GM19324 (cell line): ENCODE measurements at regions not wholly inside any gene's neighbourhood (a gene's known extent, or its start where the extent isn't known, plus 50 kb on each side); places are given as distances from the start of the nearest gene placed in this dataset.

Experiments
- ATAC-seq: cut with Tn5 transposase; IDR thresholded peaks from one replicate; pipeline ENCODE4 v1.9.1; 2021; ENCODE audit warnings: mild to moderate bottlenecking, moderate library complexity; ENCODE audit not compliant: unreplicated experiment, low FRiP score

DNA sequence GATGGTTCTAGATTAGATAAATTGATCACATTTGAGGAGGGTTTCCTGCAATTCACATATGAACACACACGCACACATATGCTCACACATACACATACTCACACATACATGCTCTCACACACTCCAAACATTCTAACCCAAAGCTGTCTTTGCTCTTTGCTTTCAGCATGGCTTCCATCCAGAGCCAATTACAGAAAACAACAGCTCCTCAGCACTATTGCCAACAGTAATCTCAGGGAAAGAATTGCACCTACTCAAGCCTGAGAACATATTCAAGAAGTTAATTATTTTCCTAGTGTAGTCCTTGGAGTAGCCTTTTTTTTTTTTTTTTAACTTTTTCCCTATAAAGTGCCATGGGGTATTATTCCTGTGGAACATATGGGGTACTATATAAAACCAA is 246.9 kb upstream of the PARD3B start:
- ATAC-seq = no peak

DNA sequence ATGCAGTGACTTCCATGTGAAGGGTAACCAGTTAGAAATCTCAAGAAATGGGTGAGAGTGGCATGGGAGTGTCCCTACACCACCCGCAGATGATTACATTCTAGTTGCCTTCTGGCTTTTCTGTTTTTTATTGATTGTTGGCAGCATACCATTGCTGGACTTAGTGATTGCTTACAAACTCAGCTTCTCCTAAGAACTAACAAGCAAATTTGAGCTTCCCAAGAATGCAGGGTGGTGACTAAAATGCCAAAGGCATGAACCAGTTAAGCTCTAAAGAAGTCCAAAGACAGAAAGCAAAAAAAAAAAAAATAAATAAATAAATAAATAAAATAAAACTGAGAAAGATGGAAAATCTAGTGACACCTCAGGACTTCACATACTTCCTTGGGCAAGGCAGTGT is 245.5 kb upstream of the PARD3B start:
- ATAC-seq = no peak

DNA sequence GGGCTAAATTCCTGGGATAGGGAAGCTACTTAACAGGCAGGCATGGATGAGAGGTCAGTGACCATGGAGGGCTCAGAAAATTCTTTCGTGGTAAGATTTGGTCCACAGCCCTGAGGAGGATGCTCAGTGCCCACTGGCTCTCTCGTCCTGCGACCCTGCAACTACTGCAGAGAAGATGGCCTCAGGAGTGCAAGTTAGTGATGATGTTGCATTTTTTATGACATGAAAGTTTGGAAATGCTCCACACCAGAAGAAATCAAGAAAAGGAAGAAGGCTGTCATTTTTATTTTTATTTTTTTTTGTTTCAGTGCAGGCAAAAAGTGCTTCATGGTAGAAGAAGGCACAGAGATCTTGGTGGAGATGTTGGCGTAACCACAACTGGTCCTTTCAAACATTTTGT is 238.6 kb upstream of the PARD3B start:
- no peak for ATAC-seq

DNA sequence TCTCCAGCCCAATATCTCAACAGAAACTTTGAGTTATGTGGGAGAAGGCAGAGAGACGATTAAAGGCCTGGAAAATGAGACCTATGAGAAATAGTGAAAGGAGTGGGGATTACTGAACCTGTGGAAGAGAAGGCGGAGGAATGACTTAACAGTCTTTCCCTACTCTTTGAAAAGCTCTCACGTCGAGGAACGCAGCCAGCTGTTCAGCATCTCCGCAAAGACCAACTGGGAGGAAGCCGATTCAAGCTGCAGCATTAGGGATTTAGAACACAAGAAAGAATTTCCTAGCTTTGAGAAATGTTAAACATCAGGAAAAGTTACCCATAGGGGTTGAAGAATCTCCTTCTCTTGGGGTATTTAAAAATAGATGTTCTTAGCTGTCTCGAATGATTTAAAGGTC is 233.2 kb upstream of the PARD3B start:
- no peak for ATAC-seq

DNA sequence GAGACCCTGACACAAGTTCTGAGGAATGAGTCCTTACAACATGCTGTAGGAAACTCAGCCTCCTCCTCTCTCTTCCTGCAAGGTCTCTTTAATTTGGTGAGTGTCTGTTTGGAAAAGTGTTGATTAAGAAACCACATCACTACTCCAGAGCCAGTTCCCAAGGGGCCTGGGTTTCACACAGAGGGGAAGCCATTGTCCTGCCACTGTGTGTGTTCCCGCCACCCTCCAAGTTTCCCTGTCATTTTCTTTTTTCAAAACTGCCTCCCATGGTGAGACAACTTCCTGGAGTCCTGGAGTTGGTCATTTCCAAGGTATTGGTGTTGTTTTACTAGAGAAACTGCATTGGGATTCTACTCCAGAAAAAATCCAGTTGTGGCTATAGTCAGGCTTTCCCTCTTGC is 232.0 kb upstream of the PARD3B start:
- no peak for ATAC-seq

DNA sequence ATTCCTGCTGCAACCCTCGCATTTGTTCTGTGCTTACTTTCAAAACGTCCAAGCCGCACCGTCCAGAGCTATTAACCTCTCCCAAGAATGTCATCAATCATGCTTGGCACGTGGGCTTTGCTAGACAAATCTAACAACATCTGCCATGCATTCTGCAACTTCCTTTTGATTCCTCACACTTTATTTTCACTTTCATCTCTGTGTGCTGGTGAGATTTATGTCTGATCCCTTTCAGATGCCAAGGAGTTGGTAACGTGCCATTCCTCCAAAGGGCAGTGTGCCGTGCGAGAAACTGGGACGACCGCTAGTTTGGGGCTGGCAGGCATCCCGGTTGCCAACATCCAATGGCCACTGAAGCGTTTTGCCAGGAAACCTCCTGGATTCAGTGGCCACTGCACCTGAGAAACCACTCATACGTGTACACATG is 230.0 kb upstream of the PARD3B start:
- no peak for ATAC-seq

DNA sequence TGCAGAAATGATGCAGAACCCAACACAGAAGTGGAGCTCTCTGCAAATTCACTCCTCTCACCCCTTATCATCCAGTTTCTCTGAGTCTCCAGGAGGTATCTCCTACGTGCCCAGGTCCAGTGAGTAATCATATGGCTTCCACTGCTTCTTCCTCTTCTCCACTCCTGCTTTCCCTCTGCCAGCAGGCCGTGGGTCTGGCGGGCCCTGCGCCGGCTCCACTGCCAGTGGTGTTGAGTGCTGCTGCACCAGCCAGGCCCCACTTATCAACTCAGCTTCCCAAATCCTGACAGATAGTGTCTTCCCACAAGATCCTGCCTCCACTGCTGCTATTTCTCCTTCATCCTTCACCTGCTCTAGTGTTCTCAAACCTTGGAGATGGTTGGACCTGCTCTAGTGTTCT is 227.6 kb upstream of the PARD3B start:
- no peak for ATAC-seq

GRCh38 chr2:204321027-204321800 is 224.1 kb upstream of the PARD3B start:
- ATAC-seq = no peak

DNA sequence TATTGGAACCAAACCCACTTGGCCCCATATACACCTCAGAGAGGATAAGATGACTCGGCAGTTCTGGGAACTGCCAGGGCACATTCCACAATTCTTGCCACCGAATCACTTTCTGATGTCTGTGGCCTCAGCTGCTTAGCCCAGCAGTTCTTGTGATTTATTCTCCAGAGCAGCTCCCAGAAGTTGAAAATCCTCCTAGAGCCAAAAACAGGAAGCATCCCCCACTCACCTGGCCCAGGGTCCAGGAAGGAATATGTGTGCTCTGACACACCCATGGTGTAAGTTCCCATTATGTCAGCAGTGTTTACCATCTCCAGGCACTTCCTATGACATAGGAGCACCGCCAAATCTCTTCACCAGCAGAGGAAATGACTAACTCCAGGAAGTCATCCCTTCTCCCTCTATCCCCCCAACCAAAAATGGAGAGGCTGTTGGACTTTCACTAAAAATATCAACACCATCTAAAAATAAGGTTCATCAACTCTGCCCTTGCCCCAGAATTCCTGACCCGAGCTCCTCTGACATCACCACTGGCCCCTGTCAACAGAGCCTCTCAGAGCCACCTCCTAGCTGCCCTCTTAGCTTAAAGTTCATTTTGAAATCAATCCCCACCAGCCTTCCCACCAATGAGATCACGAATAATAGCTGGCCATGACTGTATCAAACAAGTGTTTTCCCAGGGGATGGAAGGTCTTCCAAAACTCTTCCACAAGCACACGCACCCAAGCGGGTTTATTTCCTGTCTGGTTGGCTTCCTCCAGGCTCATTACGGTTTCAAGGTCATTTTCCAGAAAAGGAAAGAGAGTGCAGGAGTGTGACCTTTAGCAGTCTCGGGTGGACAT is 223.1 kb upstream of the PARD3B start:
- ATAC-seq = no peak

DNA sequence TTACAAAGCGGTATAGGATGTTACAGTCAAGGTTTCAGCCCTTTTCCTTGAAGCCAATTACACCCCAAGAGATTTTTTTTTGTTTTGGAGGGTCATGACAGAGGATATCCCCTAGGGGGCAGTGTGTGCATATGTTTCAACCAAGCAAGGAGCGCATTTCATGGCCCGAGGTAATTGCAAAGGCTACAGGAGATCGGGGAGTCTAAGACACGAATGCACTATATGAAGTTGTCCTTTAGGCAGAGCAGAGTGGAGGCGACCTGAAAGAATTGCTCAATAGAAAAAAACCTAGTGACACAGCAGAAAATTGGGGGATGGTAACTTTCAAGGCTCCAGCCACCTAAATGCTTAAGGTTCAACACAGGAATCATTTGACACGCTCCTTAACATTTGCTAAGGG is 219.8 kb upstream of the PARD3B start:
- ATAC-seq = peak; percentile 68

GRCh38 chr2:204328373-204328772 is 216.9 kb upstream of the PARD3B start:
- ATAC-seq = no peak

DNA sequence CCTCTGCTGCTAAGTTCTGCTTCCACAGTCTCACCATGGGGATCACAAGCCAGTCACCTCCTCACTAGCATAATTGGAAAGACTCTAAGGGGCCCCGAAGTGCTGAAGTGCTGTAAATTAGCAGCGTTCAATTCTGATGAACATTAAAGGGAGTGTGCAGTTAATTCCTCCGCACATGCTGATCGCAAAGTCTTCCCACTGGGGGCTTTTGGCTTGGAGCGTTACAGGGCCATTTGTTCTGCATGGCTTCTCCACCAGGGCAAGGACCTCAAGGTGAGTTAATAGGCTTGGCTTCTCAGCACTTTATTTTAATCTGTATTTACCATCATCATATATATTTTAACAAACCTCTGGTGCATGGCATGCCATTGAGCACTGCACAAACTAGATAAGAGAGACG is 216.3 kb upstream of the PARD3B start:
- no peak for ATAC-seq

DNA sequence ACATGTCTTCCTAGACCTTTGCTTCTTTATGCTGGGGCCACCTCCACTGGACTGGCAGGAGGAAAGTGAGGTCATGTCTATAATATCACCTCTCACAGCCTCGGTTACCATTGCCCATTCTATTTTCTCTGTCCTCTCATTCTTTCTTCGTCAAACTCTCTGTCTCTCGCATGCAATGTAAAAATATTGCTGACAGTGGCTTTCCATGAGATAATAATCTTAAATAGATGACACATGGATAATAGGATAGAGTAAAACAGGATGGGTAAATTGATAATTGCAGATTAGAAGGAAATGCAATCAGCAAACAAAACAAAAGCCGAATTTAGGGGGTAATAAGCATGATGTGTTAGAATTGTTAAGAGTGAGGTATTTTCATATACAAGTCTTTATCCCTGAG is 215.7 kb upstream of the PARD3B start:
- ATAC-seq = no peak

- no peak for ATAC-seq
These were observed 214.1 kb upstream of the PARD3B start for GRCh38 chr2:204331180-204331579.

DNA sequence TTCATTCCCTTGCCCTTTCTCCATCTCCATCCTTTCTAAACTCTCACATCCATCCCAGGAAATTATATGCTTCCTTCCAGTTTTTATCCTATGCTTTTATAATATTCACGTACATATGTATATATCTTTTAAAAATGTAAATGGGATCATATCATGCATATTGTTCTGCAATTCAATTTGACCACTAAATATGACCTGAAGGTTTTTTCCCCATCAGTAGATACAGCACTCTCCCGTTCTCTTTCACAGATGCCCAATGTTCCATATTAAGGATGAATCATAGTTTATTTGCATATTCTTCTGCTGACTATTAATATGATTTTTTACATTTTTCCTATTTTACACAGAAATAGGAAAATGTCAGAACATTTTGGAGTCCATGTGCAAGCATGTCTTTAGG is 213.3 kb upstream of the PARD3B start:
- ATAC-seq = no peak

DNA sequence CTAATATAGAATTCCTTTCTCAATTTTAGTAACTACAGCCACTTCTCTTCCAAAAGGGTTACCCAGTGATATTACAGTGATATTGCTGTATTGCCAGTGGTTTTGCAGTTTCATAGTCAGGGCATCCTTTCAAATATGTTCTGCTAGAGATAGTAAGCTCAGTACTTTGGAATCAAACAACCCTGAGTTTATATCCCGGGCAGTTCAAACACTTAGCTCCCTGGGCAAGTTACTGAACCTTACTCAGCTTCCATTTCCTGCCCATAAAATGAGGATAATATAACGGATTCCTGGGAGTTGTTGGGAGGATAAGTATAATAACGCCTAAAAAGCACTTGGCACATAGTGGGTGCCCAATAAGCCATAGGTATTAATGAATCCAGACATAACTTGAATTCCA is 212.6 kb upstream of the PARD3B start:
- no peak for ATAC-seq

DNA sequence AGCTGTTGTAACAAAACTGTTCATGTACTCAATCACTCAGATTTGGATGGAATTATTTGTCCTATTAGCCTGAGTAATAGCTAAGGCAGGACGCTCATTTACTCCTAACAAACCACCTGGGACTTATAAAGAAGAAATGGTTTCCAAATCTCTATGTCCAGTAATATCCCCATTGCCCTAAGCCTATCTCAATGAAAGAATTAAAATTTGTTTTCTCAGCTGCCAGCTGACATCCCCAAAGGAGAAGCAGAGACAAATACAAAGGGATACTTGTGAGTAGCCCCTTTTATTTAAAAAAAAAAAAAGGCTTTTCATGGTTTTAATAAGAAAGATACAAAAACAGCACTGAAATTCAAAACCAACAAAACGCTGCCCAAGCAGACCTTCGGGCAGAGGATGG is 211.4 kb upstream of the PARD3B start:
- ATAC-seq = no peak

DNA sequence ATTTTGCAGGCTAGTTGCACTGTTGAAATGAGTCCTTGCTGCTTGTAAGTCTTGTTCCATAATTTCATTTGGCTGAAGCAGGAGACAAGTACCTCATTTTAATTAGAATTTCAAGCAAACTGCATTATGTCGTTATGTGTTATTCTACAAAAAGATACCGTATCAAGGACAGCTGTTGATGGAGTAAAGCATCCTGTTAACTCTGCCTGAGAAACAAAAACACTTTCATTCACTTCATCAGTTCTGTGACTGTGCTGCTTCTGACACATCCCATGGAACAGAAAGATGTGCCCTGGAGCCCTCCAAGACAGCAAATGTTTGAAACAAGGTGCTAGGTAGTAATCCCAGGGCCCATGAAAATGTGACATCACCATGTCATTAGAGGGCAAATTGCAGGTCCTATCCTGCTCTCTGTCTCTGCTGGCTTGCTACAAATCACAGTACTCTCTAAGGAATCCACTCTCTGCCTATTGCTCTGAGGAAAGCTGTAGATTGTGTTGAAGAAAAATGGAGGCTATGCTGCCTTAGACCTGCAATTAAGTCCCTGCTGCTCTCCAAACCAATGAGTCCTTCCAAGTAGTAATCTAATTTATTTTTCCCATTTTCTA is 209.7 kb upstream of the PARD3B start:
- no peak for ATAC-seq

DNA sequence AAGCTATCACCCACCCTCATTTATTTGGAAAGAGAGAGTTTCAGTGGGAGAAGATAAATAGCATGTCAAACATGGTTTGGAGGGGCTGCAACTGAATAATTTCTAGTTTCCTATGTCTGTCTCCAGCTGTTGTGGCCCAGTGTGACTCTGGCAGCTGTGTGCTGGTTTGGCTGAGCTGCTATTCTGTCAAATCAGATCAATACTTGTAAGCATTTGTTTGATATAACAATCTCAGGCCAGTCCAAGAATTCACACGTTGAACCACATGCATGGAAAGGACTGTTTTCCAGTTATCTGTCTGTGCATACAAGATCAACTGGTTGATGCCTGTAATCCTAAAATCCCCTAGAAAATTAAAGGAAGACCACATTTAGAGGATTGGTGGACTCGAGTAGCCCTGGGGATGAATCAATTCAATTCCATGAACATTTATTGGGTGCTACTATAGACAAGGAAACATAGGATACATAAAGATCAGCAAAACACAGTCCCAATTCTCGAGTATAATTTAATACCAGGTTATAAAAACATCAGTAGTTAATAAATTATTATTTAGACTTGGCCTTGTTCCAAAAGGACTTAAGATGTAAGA is 209.0 kb upstream of the PARD3B start:
- no peak for ATAC-seq

DNA sequence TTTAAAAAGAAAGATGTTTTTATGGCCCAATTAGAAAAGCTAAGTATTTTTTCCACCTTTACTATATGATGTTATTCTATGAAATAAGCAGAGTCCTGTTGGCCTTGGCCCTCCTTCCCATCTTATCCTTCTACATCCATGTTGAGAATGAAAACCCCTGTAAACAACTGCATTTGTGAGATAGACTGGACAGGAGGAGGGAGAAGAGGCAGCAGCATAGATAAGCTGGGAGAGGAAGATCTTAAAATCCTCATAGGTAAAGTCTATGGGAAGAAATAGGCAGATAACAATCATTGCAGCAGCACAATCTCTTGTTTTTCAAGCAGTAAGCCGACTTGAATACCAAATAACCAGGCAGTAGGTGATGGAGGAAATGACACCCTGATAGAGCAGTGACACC is 207.6 kb upstream of the PARD3B start:
- no peak for ATAC-seq

- no peak for ATAC-seq
These were observed 206.0 kb upstream of the PARD3B start for GRCh38 chr2:204339212-204339715.
